Stimulated activated CD4-positive, alpha-beta T cell treated with anti-CD3 and anti-CD28 coated beads, Interleukin-15, amount 100 ng/mL, for 1 hour (primary cell): ENCODE measurements at regions not wholly inside any gene's neighbourhood (a gene's known extent, or its start where the extent isn't known, plus 50 kb on each side); places are given as distances from the start of the nearest gene placed in this dataset.

ENCODE experiments used
- DNase-seq, 2 donors: peaks; one replicate each; pipeline ENCODE4 v3.0.0-alpha.2; 2020; ENCODE audit warnings: low read depth in 1 of 2, low spot score in 1 of 2

- no peak for DNase-seq
These were observed 989.7 kb upstream of the CRIM1 start for GRCh38 chr2:35365859-35366258.

GRCh38 chr2:35356332-35356731 lies 999.2 kb upstream of the CRIM1 start:
- DNase-seq: no peak

- DNase-seq: no peak
These were observed 1000.5 kb upstream of the CRIM1 start for GRCh38 chr2:35355056-35355455.

GRCh38 chr2:35347561-35347960 lies 1008.0 kb upstream of the CRIM1 start:
- no peak for DNase-seq

- no peak for DNase-seq
These were observed 1012.4 kb upstream of the CRIM1 start for GRCh38 chr2:35343135-35343534.

GRCh38 chr2:35339211-35339610 lies 1016.4 kb upstream of the CRIM1 start:
- no peak for DNase-seq

- DNase-seq: no peak
These were observed 1017.7 kb upstream of the CRIM1 start for GRCh38 chr2:35337922-35338321.

GRCh38 chr2:35314049-35314448 lies 1041.5 kb upstream of the CRIM1 start:
- no peak for DNase-seq

GRCh38 chr2:35301369-35301768 lies 1054.2 kb upstream of the CRIM1 start:
- no peak for DNase-seq

- no peak for DNase-seq
These were observed 1057.1 kb upstream of the CRIM1 start for GRCh38 chr2:35298493-35298892.

GRCh38 chr2:35297403-35297802 lies 1058.2 kb upstream of the CRIM1 start:
- no peak for DNase-seq

GRCh38 chr2:35294636-35295263 lies 1060.8 kb upstream of the CRIM1 start:
- DNase-seq: no peak

GRCh38 chr2:35293261-35293660 lies 1062.3 kb upstream of the CRIM1 start:
- no peak for DNase-seq

- no peak for DNase-seq
These were observed 1063.4 kb upstream of the CRIM1 start for GRCh38 chr2:35292199-35292598.

GRCh38 chr2:35281702-35282101 lies 1073.9 kb upstream of the CRIM1 start:
- DNase-seq: no peak

GRCh38 chr2:35255826-35256225 lies 1099.8 kb upstream of the CRIM1 start:
- DNase-seq: no peak

GRCh38 chr2:35251156-35251555 lies 1104.4 kb upstream of the CRIM1 start:
- no peak for DNase-seq

- no peak for DNase-seq
These were observed 1108.9 kb upstream of the CRIM1 start for GRCh38 chr2:35246702-35247101.

- DNase-seq: no peak
These were observed 1127.0 kb upstream of the CRIM1 start for GRCh38 chr2:35228584-35228983.

- DNase-seq: no peak
These were observed 1135.1 kb upstream of the CRIM1 start for GRCh38 chr2:35220461-35220860.

GRCh38 chr2:35204881-35205280 lies 1150.7 kb upstream of the CRIM1 start:
- DNase-seq: no peak

GRCh38 chr2:35204323-35204722 lies 1151.3 kb upstream of the CRIM1 start:
- DNase-seq: no peak

- DNase-seq: no peak
These were observed 1156.3 kb upstream of the CRIM1 start for GRCh38 chr2:35199298-35199697.
